ENCODE measurements at regions not wholly inside any gene's neighbourhood (a gene's known extent, or its start where the extent isn't known, plus 50 kb on each side); places are given as distances from the start of the nearest gene placed in this dataset.

- Histone ChIP-seq H3K9ac (ENCODE audit: insufficient read depth, low read length) (no peak overlapping the region), H3K27me3 (ENCODE audit: control insufficient read depth, insufficient read depth, low read length) (no peaks in the 10 kb centered on the region), H3K36me3 (ENCODE audit: control insufficient read depth, insufficient read depth, low read length) (no peaks in the 10 kb centered on the region), H3K27ac (ENCODE audit: insufficient read depth, low read length) (no peak overlapping the region), H3K9me3 (ENCODE audit: control insufficient read depth, insufficient read depth, low read depth, low read length) (no peaks in the 10 kb centered on the region), H2AFZ (ENCODE audit: low read length) (no peak overlapping the region), H3K4me3 (replicated peaks in 1 of 4; ENCODE audit: control extremely low read depth in 1 of 4, insufficient read depth in 1 of 4, low read depth in 3 of 4, low read length in 4 of 4) (no peak overlapping the region), H3K4me2 (ENCODE audit: extremely low read depth, insufficient read depth, low read length) (no peak overlapping the region), H4K20me1 (ENCODE audit: control insufficient read depth, extremely low read depth, insufficient read depth, low read length) (no peaks in the 10 kb centered on the region), H3K4me1 (ENCODE audit: control insufficient read depth, extremely low read depth, insufficient read depth, low read length) (no peaks in the 10 kb centered on the region), H3K79me2 (ENCODE audit: control insufficient read depth, insufficient read depth, low read length) (no peaks in the 10 kb centered on the region)
- no peak for DNase-seq (ENCODE audit: low read depth in 2 of 2)
- TF ChIP-seq CTCF (conservative IDR thresholded peaks at IDR 0.05 in 1 of 2, IDR thresholded peaks at IDR 0.05 in 1 of 2; ENCODE audit: low read depth in 1 of 2, low read length in 2 of 2): no peak
- no peak for TF ChIP-seq EZH2 (IDR thresholded peaks at IDR 0.05; ENCODE audit: low read length, missing control alignments)
Observed at GRCh38 chr5:152260940-152261339, 144.1 kb downstream of the NMUR2 start.

DNA sequence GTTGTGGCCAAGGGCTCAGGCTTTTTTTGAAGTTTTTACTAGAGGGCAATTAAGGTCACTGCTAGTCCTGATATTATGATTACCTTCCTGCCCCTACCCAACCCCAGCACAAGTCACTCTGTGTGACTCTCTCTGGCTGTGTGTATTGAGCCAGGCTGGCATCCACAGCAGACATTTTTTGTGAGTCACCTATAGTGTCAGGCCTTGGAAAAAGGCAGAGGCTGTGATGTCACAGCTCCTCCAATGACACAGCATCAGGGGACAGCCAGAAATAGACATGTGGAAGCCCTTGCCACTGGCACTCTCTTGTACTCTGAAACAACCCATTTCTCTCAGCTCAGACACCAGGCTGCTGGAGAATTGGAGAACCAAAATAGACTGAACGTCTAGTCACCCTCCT lies 145.4 kb downstream of the NMUR2 start:
- Histone ChIP-seq H3K9ac (ENCODE audit: insufficient read depth, low read length) (no peak overlapping the region), H3K4me3 (replicated peaks in 1 of 4; ENCODE audit: control extremely low read depth in 1 of 4, insufficient read depth in 1 of 4, low read depth in 3 of 4, low read length in 4 of 4) (no peak overlapping the region), H4K20me1 (ENCODE audit: control insufficient read depth, extremely low read depth, insufficient read depth, low read length) (no peaks in the 10 kb centered on the region), H3K9me3 (ENCODE audit: control insufficient read depth, insufficient read depth, low read depth, low read length) (no peaks in the 10 kb centered on the region), H3K27me3 (ENCODE audit: control insufficient read depth, insufficient read depth, low read length) (no peaks in the 10 kb centered on the region), H3K4me1 (ENCODE audit: control insufficient read depth, extremely low read depth, insufficient read depth, low read length) (no peaks in the 10 kb centered on the region), H3K79me2 (ENCODE audit: control insufficient read depth, insufficient read depth, low read length) (no peaks in the 10 kb centered on the region), H3K27ac (ENCODE audit: insufficient read depth, low read length) (no peak overlapping the region), H2AFZ (ENCODE audit: low read length) (no peak overlapping the region), H3K4me2 (ENCODE audit: extremely low read depth, insufficient read depth, low read length) (no peak overlapping the region), H3K36me3 (ENCODE audit: control insufficient read depth, insufficient read depth, low read length) (no peaks in the 10 kb centered on the region)
- TF ChIP-seq CTCF (conservative IDR thresholded peaks at IDR 0.05 in 1 of 2, IDR thresholded peaks at IDR 0.05 in 1 of 2; ENCODE audit: low read depth in 1 of 2, low read length in 2 of 2) (no peak), EZH2 (IDR thresholded peaks at IDR 0.05; ENCODE audit: low read length, missing control alignments) (no peak)
- DNase-seq (ENCODE audit: low read depth in 2 of 2): no peak

DNA sequence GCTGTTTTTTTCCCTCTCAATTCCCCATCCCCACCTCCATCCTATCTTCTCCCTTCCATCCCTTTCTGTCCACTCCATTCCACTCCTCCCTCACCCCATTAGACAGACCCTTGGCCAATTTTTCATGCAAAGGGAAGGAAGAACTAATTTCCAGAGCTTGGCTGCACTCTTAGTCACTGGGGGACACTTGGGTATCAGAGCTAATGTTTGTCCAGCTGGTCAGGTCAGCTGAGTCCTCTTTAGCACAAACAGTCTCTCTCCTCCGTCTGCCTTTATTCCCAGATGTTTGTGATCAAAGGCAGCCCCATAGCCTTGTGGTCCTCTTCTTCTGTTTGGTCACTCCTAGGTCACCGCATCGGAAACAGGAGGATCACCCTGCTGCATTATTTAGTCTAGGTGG lies 148.5 kb downstream of the NMUR2 start:
- DNase-seq (ENCODE audit: low read depth in 2 of 2): no peak
- Histone ChIP-seq H3K27me3 (ENCODE audit: control insufficient read depth, insufficient read depth, low read length) (no peaks in the 10 kb centered on the region), H3K4me2 (ENCODE audit: extremely low read depth, insufficient read depth, low read length) (no peak overlapping the region), H3K9ac (ENCODE audit: insufficient read depth, low read length) (no peak overlapping the region), H3K4me1 (ENCODE audit: control insufficient read depth, extremely low read depth, insufficient read depth, low read length) (no peaks in the 10 kb centered on the region), H3K36me3 (ENCODE audit: control insufficient read depth, insufficient read depth, low read length) (no peaks in the 10 kb centered on the region), H2AFZ (ENCODE audit: low read length) (no peak overlapping the region), H3K79me2 (ENCODE audit: control insufficient read depth, insufficient read depth, low read length) (no peaks in the 10 kb centered on the region), H3K27ac (ENCODE audit: insufficient read depth, low read length) (no peak overlapping the region), H3K9me3 (ENCODE audit: control insufficient read depth, insufficient read depth, low read depth, low read length) (no peaks in the 10 kb centered on the region), H4K20me1 (ENCODE audit: control insufficient read depth, extremely low read depth, insufficient read depth, low read length) (no peaks in the 10 kb centered on the region), H3K4me3 (replicated peaks in 1 of 4; ENCODE audit: control extremely low read depth in 1 of 4, insufficient read depth in 1 of 4, low read depth in 3 of 4, low read length in 4 of 4) (no peak overlapping the region)
- no peak for TF ChIP-seq EZH2 (IDR thresholded peaks at IDR 0.05; ENCODE audit: low read length, missing control alignments)
- TF ChIP-seq CTCF (conservative IDR thresholded peaks at IDR 0.05 in 1 of 2, IDR thresholded peaks at IDR 0.05 in 1 of 2; ENCODE audit: low read depth in 1 of 2, low read length in 2 of 2): no peak

Measured in fibroblast of lung (primary cell).